HCT116 (cell line): ENCODE measurements at regions not wholly inside any gene's neighbourhood (a gene's known extent, or its start where the extent isn't known, plus 50 kb on each side); places are given as distances from the start of the nearest gene placed in this dataset.
A peak's percentile ranks its signal among the peaks of the same experiment; 100 is the strongest.

Source experiments
- ATAC-seq: fragments of 200-7000 bp; cut with Tn5 transposase; 2 replicates; pipeline ENCODE4 v1.9.1; 2020; ENCODE audit warnings: mild to moderate bottlenecking, moderate library complexity
- BruUV-seq: library from RNA; stranded (reverse); fragments of 400-500 nt; replicated peaks from 2 replicates; lab custom pipeline; 2021; lab: Mats Ljungman, UMichigan
- CTCF ChIA-PET: fragments of 300-600 bp; sonication (Branson Sonifier 250); formaldehyde crosslinking; loops from one replicate; lab custom pipeline; 2021; ENCODE audit warnings: antibody characterized with exemption; lab: Charles Lee
- POLR2A ChIA-PET: fragments of 300-600, 350-600 bp; sonication (Branson Sonifier 250); formaldehyde crosslinking; loops from one replicate; lab custom pipeline; 2021; ENCODE audit warnings: antibody characterized with exemption; lab: Charles Lee
- RAD21 ChIA-PET, 2 experiments: fragments of 300-600 bp; sonication (Branson Sonifier 250); formaldehyde crosslinking; loops; one replicate each; lab custom pipeline; 2023; ENCODE audit warnings: low total read pairs in 2 of 2; ENCODE audit not compliant: uncharacterized antibody in 2 of 2, unreplicated experiment in 2 of 2, low non-redundant PET in 1 of 2; lab: Charles Lee
- DNase-seq: peaks from one replicate; pipeline ENCODE4 v3.0.0-alpha.2; 2010; ENCODE audit warnings: low read depth, low spot score
- H2AFZ ChIP-seq: fragments of 200-600 bp; shearing (Covaris generic), sonication (generic); 2 replicates; pipeline ENCODE4 v1.6.1; 2017; ENCODE audit warnings: low read depth, mixed run types, mixed read lengths, antibody characterized with exemption, low read length; ENCODE audit not compliant: poor library complexity, severe bottlenecking
- H3K27ac ChIP-seq: 2 replicates; pipeline ENCODE4 v1.5.1; 2012; ENCODE audit warnings: low read depth, low read length
- H3K27me3 ChIP-seq: fragments of 200-600 bp; sonication (generic); 2 replicates; pipeline ENCODE4 v1.6.1; 2016; ENCODE audit warnings: mixed run types, low read length, mixed read lengths; ENCODE audit not compliant: insufficient read depth
- H3K36me3 ChIP-seq, 2 experiments: fragments of 200-500 bp in 1 of 2; fragments of 200-600 bp in 1 of 2; sonication (Bioruptor generic) in 1 of 2; sonication (generic) in 1 of 2; 2 replicates each; pipeline versions ENCODE4 v1.5.1 to v1.6.1; 2014 to 2016; ENCODE audit warnings: low read length in 2 of 2, inconsistent platforms in 1 of 2, mixed read lengths in 1 of 2, mixed run types in 1 of 2; ENCODE audit not compliant: insufficient read depth in 2 of 2, control insufficient read depth in 1 of 2
- H3K4me1 ChIP-seq, 2 experiments: fragments of 200-600 bp in 1 of 2; sonication (generic) in 1 of 2; 2 replicates each; pipeline versions ENCODE4 v1.5.1 to v1.6.1; 2012 to 2017; ENCODE audit warnings: low read length in 2 of 2, inconsistent platforms in 1 of 2, mild to moderate bottlenecking in 1 of 2, mixed read lengths in 1 of 2, mixed run types in 1 of 2, moderate library complexity in 1 of 2; ENCODE audit not compliant: insufficient read depth in 2 of 2, control insufficient read depth in 1 of 2
- H3K4me2 ChIP-seq: fragments of 200-600 bp; sonication (generic); 2 replicates; pipeline ENCODE4 v1.6.1; 2017; ENCODE audit warnings: mixed run types, low read length, mixed read lengths
- H3K4me3 ChIP-seq, 2 experiments: fragments of 200-600 bp in 1 of 2; sonication (generic) in 1 of 2; replicated peaks in 1 of 2; 2 replicates each; pipeline ENCODE4 v1.5.1; 2011 to 2016; ENCODE audit warnings: low read length in 2 of 2, control low read depth in 1 of 2, low read depth in 1 of 2, mild to moderate bottlenecking in 1 of 2, mixed read lengths in 1 of 2, mixed run types in 1 of 2
- H3K79me2 ChIP-seq: fragments of 200-600 bp; sonication (generic); 2 replicates; pipeline ENCODE4 v1.6.1; 2017; ENCODE audit warnings: mild to moderate bottlenecking, mixed run types, low read length, moderate library complexity, mixed read lengths; ENCODE audit not compliant: insufficient read depth
- H3K9ac ChIP-seq: fragments of 200-600 bp; sonication (generic); 2 replicates; pipeline ENCODE4 v1.6.1; 2016; ENCODE audit warnings: low read length, mixed read lengths
- H3K9me2 ChIP-seq: fragments of 200-600 bp; sonication (generic), shearing (Covaris generic); 2 replicates; pipeline ENCODE4 v1.6.1; 2017; ENCODE audit warnings: mixed run types, mild to moderate bottlenecking, moderate library complexity; ENCODE audit not compliant: insufficient read depth
- H3K9me3 ChIP-seq, 2 experiments: fragments of 200-500 bp in 1 of 2; fragments of 200-600 bp in 1 of 2; sonication (Bioruptor generic) in 1 of 2; sonication (generic) in 1 of 2; 2 replicates each; pipeline ENCODE4 v1.6.1; 2014 to 2017; ENCODE audit warnings: low read length in 2 of 2, mixed read lengths in 2 of 2, inconsistent platforms in 1 of 2, low read depth in 1 of 2, mild to moderate bottlenecking in 1 of 2, mixed run types in 1 of 2, moderate library complexity in 1 of 2; ENCODE audit not compliant: control insufficient read depth in 1 of 2, insufficient read depth in 1 of 2
- H4K20me1 ChIP-seq: fragments of 200-600 bp; sonication (generic), shearing (Covaris generic); 2 replicates; pipeline ENCODE4 v1.6.1; 2017; ENCODE audit warnings: mixed run types, mild to moderate bottlenecking, moderate library complexity; ENCODE audit not compliant: insufficient read depth
- CEBPB ChIP-seq: IDR thresholded peaks from 2 replicates; pipeline ENCODE4 v1.6.1; 2012; ENCODE audit warnings: low read depth
- MAX ChIP-seq: IDR thresholded peaks from 2 replicates; pipeline ENCODE4 v1.6.1; 2012
- POLR2AphosphoS5 ChIP-seq: IDR thresholded peaks from 2 replicates; pipeline ENCODE4 v1.6.1; 2011; ENCODE audit warnings: mild to moderate bottlenecking, low read depth, low read length, moderate library complexity
- RAD21 ChIP-seq: IDR thresholded peaks from 2 replicates; pipeline ENCODE4 v1.6.1; 2012; ENCODE audit warnings: low read depth, mild to moderate bottlenecking
- REST ChIP-seq: IDR thresholded peaks from 2 replicates; pipeline ENCODE4 v1.6.1; 2012; ENCODE audit warnings: low read depth
- SP1 ChIP-seq: IDR thresholded peaks from 2 replicates; pipeline ENCODE4 v1.6.1; 2012; ENCODE audit warnings: low read depth
- intact Hi-C: fragments of 100-400 bp; cut with micrococcal nuclease; formaldehyde crosslinking; loops from 2 replicates; pipeline ENCODE4 v1.10.0; 2022

GRCh38 chr3:14352002-14352627 lies 50.3 kb upstream of the SLC6A6 start:
- H3K4me3 ChIP-seq = peak overlapping the region; percentile 22 to 26; a peak in 3 of 4 replicates
- no peaks in the 10 kb centered on the region for H3K9me2 ChIP-seq
- peaks cover 0 to 11% of the 10 kb centered on the region in 2 experiments; a peak in 2 of 4 replicates for H3K4me1 ChIP-seq
- RAD21 ChIA-PET = no interaction called here
- peak; percentile 91 for DNase-seq
- no peaks in the 10 kb centered on the region for H3K9me3 ChIP-seq
- no peaks in the 10 kb centered on the region for H3K79me2 ChIP-seq
- H3K27me3 ChIP-seq = no peaks in the 10 kb centered on the region
- TF ChIP-seq POLR2AphosphoS5 (peak; percentile 58), RAD21 (no peak), SP1 (peak; percentile 53; the same call in 1 of the 2 replicates), MAX (peak; percentile 83), REST (no peak), CEBPB (peak; percentile 87)
- no TSS peak for BruUV-seq
- ATAC-seq = peak; percentile 98
- H3K9ac ChIP-seq = peak overlapping the region; percentile 28; the same call in 1 of the 2 replicates
- H3K27ac ChIP-seq = no peak overlapping the region
- POLR2A ChIA-PET = no interaction called here
- CTCF ChIA-PET = no interaction called here
- peak overlapping the region; percentile 47 for H2AFZ ChIP-seq
- intact Hi-C loops = no loop called here
- H3K4me2 ChIP-seq = peak overlapping the region; percentile 52
- no peaks in the 10 kb centered on the region for H4K20me1 ChIP-seq
- H3K36me3 ChIP-seq = no peaks in the 10 kb centered on the region
